K562 (cell line): ENCODE measurements at regions not wholly inside any gene's neighbourhood (a gene's known extent, or its start where the extent isn't known, plus 50 kb on each side); places are given as distances from the start of the nearest gene placed in this dataset.

Source experiments
- ATAC-seq: fragments of 200-7000 bp; cut with Tn5 transposase; 3 replicates; pipeline ENCODE4 v1.9.1; 2020; ENCODE audit warnings: moderate library complexity
- BruUV-seq: library from RNA; stranded (reverse); fragments of 400-500 nt; replicated peaks from 2 replicates; lab custom pipeline; 2021; lab: Mats Ljungman, UMichigan
- CTCF ChIA-PET: fragments of 300-600 bp; formaldehyde crosslinking; extraction: SDS; loops from one replicate; lab custom pipeline; 2021; ENCODE audit warnings: low intra/inter-chr PET ratio; lab: Yijun Ruan, JAX
- POLR2A ChIA-PET: fragments of 300-600, 350-650 bp; sonication (Branson Sonifier 250); formaldehyde crosslinking; extraction: SDS; loops from one replicate; lab custom pipeline; 2021; ENCODE audit warnings: antibody characterized with exemption, inconsistent platforms; lab: Yijun Ruan, JAX
- DNase-seq, 4 experiments: peaks; one replicate each; pipeline versions ENCODE4 v3.0.0 to v3.0.0-alpha.2; 2011 to 2018; ENCODE audit warnings: low spot score in 3 of 4, mixed read lengths in 3 of 4; ENCODE audit errors: extremely low read depth in 1 of 4
- FAIRE-seq: peaks from 2 replicates; lab custom pipeline; 2011; peaks lifted over from hg19 to GRCh38; lab: Jason Lieb, UNC
- H2AFZ ChIP-seq: 2 replicates; pipeline ENCODE4 v1.6.0; 2011; ENCODE audit warnings: low read depth, low read length, control low read depth, inconsistent platforms
- H3K27ac ChIP-seq: fragments of 200-600 bp; 3 replicates; pipeline ENCODE4 v1.8.0; 2011; ENCODE audit warnings: low read depth, mild to moderate bottlenecking, control low read depth, inconsistent platforms, low read length, moderate library complexity, mixed read lengths; ENCODE audit errors: extremely low read depth
- H3K27me3 ChIP-seq, 2 experiments: fragments of 300-600 bp in 1 of 2; 2 replicates in 1 of 2; 3 replicates in 1 of 2; pipeline versions ENCODE4 v1.6.0 to v1.8.0; 2011; ENCODE audit warnings: inconsistent platforms in 2 of 2, low read length in 2 of 2, mild to moderate bottlenecking in 1 of 2, mixed read lengths in 1 of 2, moderate library complexity in 1 of 2; ENCODE audit not compliant: control insufficient read depth in 2 of 2, insufficient read depth in 2 of 2
- H3K36me3 ChIP-seq: fragments of 300-600 bp; 3 replicates; pipeline ENCODE4 v1.8.0; 2011; ENCODE audit warnings: mild to moderate bottlenecking, low read length, inconsistent platforms; ENCODE audit not compliant: control insufficient read depth, insufficient read depth
- H3K4me1 ChIP-seq, 2 experiments: fragments of 200-600 bp in 1 of 2; replicated peaks in 1 of 2; 2 replicates in 1 of 2; 3 replicates in 1 of 2; pipeline versions ENCODE4 v1.5.1 to v1.8.0; 2011; ENCODE audit warnings: inconsistent platforms in 2 of 2, low read length in 2 of 2, mild to moderate bottlenecking in 1 of 2, mixed read lengths in 1 of 2, moderate library complexity in 1 of 2; ENCODE audit not compliant: control insufficient read depth in 2 of 2, insufficient read depth in 2 of 2
- H3K4me2 ChIP-seq: 2 replicates; pipeline ENCODE4 v1.6.1; 2011; ENCODE audit warnings: low read length, control low read depth, inconsistent platforms, mixed read lengths; ENCODE audit not compliant: insufficient read depth
- H3K4me3 ChIP-seq: fragments of 200-600 bp; sonication (generic), shearing (Covaris generic); 2 replicates; pipeline ENCODE4 v1.5.1; 2016; ENCODE audit warnings: control low read depth, inconsistent platforms
- H3K79me2 ChIP-seq: fragments of 200-600 bp; 3 replicates; pipeline ENCODE4 v1.8.0; 2011; ENCODE audit warnings: low read length, inconsistent platforms; ENCODE audit not compliant: control insufficient read depth, insufficient read depth
- H3K9ac ChIP-seq, 2 experiments: 2 replicates each; pipeline versions ENCODE4 v1.6.0 to v1.6.1; 2011; ENCODE audit warnings: low read depth in 2 of 2, low read length in 2 of 2, control low read depth in 1 of 2, inconsistent platforms in 1 of 2, mild to moderate bottlenecking in 1 of 2, mixed read lengths in 1 of 2; ENCODE audit not compliant: insufficient read depth in 1 of 2
- H3K9me1 ChIP-seq: one replicate; pipeline ENCODE4 v1.6.0; 2011; ENCODE audit warnings: inconsistent platforms, mild to moderate bottlenecking, low read length, moderate library complexity; ENCODE audit not compliant: control insufficient read depth, insufficient read depth
- H3K9me3 ChIP-seq: replicated peaks from 2 replicates; pipeline ENCODE4 v1.5.1; 2011; ENCODE audit warnings: low read depth, low read length, inconsistent platforms; ENCODE audit not compliant: control insufficient read depth, insufficient read depth
- H4K20me1 ChIP-seq: replicated peaks from 2 replicates; pipeline ENCODE4 v1.6.1; 2011; ENCODE audit warnings: low read length, inconsistent platforms, mixed read lengths; ENCODE audit not compliant: control insufficient read depth, insufficient read depth
- DACH1 ChIP-seq: fragments of 450-650 bp; IDR thresholded peaks from 2 replicates; pipeline ENCODE4 v1.6.1; 2018; ENCODE audit not compliant: partially characterized antibody
- HOMEZ ChIP-seq: fragments of 250-450 bp; sonication (Bioruptor Pico); IDR thresholded peaks from 2 replicates; pipeline ENCODE4 v1.4.0; 2020; ENCODE audit warnings: mild to moderate bottlenecking, moderate library complexity
- IRF1 ChIP-seq: sonication (generic); formaldehyde crosslinking; IDR thresholded peaks from 2 replicates; pipeline ENCODE4 v1.8.0; 2022; ENCODE audit warnings: missing genetic modification reagents, mild to moderate bottlenecking, borderline replicate concordance
- THRAP3 ChIP-seq: fragments of 450-650 bp; IDR thresholded peaks from 2 replicates; pipeline ENCODE4 v1.6.1; 2016; ENCODE audit warnings: mild to moderate bottlenecking, inconsistent platforms, borderline replicate concordance
- TRIM24 ChIP-seq, 2 experiments: fragments of 450-650 bp; IDR thresholded peaks; 2 replicates each; pipeline ENCODE4 v1.6.1; 2016
- ZNF277 ChIP-seq: fragments of 250-450 bp; sonication (Bioruptor Pico); IDR thresholded peaks from 2 replicates; pipeline ENCODE4 v1.8.0; 2022; ENCODE audit warnings: inconsistent platforms, mild to moderate bottlenecking, moderate library complexity, borderline replicate concordance
- ZNF445 ChIP-seq: fragments of 250-450 bp; sonication (Bioruptor Pico); IDR thresholded peaks from 2 replicates; pipeline ENCODE4 v1.4.0; 2020; ENCODE audit warnings: low read depth, mild to moderate bottlenecking, moderate library complexity
- WGBS: fragments of 100-300 bp; shearing (Covaris generic); methylation state at CpG from one replicate; pipeline ENCODE4 v1.1.6; 2016; ENCODE audit warnings: low coverage, mixed read lengths; ENCODE audit not compliant: insufficient coverage; ENCODE audit errors: missing lambda C conversion rate; 5-methylcytosine and 5-hydroxymethylcytosine counted together
- in situ Hi-C: fragments of 300-500 bp; cut with MboI; formaldehyde crosslinking; loops from 4 replicates; pipeline ENCODE4 v1.15.0; 2018; ENCODE audit warnings: inconsistent platforms, mixed read lengths
- intact Hi-C: fragments of 100-400 bp; cut with micrococcal nuclease; formaldehyde crosslinking; loops from 2 replicates; pipeline ENCODE4 v1.14.2; 2022
- TF ChIP-seq, protein P1 (sequence below): fragments of 250-450 bp; sonication (Bioruptor Pico); IDR thresholded peaks from 2 replicates; pipeline ENCODE4 v1.4.0; 2020

DNA sequence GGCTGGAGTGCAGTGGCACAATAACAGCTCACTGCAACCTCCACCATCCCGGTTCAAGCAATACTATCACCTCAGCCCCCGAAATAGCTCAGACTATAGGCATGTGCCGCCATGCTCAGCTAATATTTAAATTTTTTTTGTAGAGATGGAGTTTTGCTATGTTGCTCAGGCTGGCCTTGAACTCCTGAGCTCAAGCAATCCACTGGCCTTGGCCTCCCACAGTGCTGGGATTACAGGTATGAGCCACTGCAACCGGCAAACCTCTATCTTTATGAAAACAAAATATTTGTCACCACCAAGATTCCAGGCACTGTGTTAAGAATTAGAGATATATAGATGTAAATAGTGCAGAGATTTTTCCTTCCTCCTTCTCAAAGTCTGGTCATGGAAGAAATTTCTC lies 232.5 kb downstream of the ANKRD50 start:
- H3K9me3 ChIP-seq, result no peaks in the 10 kb centered on the region
- H3K27ac ChIP-seq, result no peak overlapping the region
- H3K4me3 ChIP-seq, result no peak overlapping the region
- no peaks in the 10 kb centered on the region for H3K36me3 ChIP-seq
- ChIA-PET POLR2A (no interaction called here), CTCF (no interaction called here)
- BruUV-seq, result no TSS peak
- no peak for TF ChIP-seq ZNF277 (CRISPR knock-in tag)
- no peak for TF ChIP-seq HOMEZ (CRISPR knock-in tag)
- TF ChIP-seq DACH1, result no peak
- TF ChIP-seq TRIM24 (IDR thresholded peaks at IDR 0.05), result no peak
- TF ChIP-seq THRAP3, result no peak
- TF ChIP-seq IRF1 (CRISPR knock-in tag), result no peak
- no peak for TF ChIP-seq ZNF445 (CRISPR knock-in tag)
- TF ChIP-seq, protein P1, sequence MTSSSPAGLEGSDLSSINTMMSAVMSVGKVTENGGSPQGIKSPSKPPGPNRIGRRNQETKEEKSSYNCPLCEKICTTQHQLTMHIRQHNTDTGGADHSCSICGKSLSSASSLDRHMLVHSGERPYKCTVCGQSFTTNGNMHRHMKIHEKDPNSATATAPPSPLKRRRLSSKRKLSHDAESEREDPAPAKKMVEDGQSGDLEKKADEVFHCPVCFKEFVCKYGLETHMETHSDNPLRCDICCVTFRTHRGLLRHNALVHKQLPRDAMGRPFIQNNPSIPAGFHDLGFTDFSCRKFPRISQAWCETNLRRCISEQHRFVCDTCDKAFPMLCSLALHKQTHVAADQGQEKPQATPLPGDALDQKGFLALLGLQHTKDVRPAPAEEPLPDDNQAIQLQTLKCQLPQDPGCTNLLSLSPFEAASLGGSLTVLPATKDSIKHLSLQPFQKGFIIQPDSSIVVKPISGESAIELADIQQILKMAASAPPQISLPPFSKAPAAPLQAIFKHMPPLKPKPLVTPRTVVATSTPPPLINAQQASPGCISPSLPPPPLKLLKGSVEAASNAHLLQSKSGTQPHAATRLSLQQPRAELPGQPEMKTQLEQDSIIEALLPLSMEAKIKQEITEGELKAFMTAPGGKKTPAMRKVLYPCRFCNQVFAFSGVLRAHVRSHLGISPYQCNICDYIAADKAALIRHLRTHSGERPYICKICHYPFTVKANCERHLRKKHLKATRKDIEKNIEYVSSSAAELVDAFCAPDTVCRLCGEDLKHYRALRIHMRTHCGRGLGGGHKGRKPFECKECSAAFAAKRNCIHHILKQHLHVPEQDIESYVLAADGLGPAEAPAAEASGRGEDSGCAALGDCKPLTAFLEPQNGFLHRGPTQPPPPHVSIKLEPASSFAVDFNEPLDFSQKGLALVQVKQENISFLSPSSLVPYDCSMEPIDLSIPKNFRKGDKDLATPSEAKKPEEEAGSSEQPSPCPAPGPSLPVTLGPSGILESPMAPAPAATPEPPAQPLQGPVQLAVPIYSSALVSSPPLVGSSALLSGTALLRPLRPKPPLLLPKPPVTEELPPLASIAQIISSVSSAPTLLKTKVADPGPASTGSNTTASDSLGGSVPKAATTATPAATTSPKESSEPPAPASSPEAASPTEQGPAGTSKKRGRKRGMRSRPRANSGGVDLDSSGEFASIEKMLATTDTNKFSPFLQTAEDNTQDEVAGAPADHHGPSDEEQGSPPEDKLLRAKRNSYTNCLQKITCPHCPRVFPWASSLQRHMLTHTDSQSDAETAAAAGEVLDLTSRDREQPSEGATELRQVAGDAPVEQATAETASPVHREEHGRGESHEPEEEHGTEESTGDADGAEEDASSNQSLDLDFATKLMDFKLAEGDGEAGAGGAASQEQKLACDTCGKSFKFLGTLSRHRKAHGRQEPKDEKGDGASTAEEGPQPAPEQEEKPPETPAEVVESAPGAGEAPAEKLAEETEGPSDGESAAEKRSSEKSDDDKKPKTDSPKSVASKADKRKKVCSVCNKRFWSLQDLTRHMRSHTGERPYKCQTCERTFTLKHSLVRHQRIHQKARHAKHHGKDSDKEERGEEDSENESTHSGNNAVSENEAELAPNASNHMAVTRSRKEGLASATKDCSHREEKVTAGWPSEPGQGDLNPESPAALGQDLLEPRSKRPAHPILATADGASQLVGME (CRISPR knock-in tag), result no peak
- no peaks in the 10 kb centered on the region for H3K9me1 ChIP-seq
- WGBS, result 2% methylated on average over 4 of the region's 4 CpGs
- H3K4me1 ChIP-seq, result no peaks in the 10 kb centered on the region
- no peaks in the 10 kb centered on the region for H3K79me2 ChIP-seq
- in situ Hi-C loops (no loop called here), intact Hi-C loops (no loop called here)
- no peak for ATAC-seq
- H3K9ac ChIP-seq, result no peak overlapping the region
- no peak overlapping the region for H2AFZ ChIP-seq
- no peak for FAIRE-seq
- DNase-seq, result no peak
- no peak overlapping the region for H3K4me2 ChIP-seq
- H3K27me3 ChIP-seq, result no peaks in the 10 kb centered on the region
- H4K20me1 ChIP-seq, result no peaks in the 10 kb centered on the region
